HG03469 (cell line): ENCODE measurements at regions not wholly inside any gene's neighbourhood (a gene's known extent, or its start where the extent isn't known, plus 50 kb on each side); places are given as distances from the start of the nearest gene placed in this dataset.

Source experiments
- ATAC-seq: cut with Tn5 transposase; IDR thresholded peaks from one replicate; pipeline ENCODE4 v1.9.1; 2021; ENCODE audit warnings: mild to moderate bottlenecking, moderate library complexity, moderate number of reproducible peaks; ENCODE audit not compliant: unreplicated experiment

GRCh38 chr2:221334481-221335218 is 237.5 kb downstream of the EPHA4 start:
- no peak for ATAC-seq

- ATAC-seq: no peak
These were observed 236.8 kb downstream of the EPHA4 start for GRCh38 chr2:221335219-221335752.

DNA sequence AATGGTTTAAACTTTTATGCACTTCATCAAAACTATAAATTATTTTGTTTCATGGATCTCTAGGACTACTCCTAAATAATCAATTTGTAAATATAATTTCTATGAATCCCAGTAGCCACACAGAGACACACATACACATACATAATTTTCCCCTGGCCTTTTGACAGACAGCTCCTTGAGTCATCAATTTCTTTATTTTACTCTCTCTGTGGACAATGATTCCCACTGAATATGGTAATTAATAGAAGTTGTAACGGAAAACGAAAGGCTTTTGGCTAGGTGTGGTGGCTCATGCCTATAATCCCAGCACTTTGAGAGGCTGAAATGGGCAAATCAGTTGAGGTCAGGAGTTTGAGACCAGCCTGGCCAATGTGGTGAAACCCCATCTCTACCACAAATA is 235.1 kb downstream of the EPHA4 start:
- ATAC-seq: no peak

GRCh38 chr2:221337957-221338685 is 234.0 kb downstream of the EPHA4 start:
- ATAC-seq: no peak

- no peak for ATAC-seq
These were observed 229.7 kb downstream of the EPHA4 start for GRCh38 chr2:221342388-221342787.

GRCh38 chr2:221343524-221343923 is 228.6 kb downstream of the EPHA4 start:
- no peak for ATAC-seq

- no peak for ATAC-seq
These were observed 226.6 kb downstream of the EPHA4 start for GRCh38 chr2:221345516-221345915.

GRCh38 chr2:221346411-221346810 is 225.7 kb downstream of the EPHA4 start:
- no peak for ATAC-seq

DNA sequence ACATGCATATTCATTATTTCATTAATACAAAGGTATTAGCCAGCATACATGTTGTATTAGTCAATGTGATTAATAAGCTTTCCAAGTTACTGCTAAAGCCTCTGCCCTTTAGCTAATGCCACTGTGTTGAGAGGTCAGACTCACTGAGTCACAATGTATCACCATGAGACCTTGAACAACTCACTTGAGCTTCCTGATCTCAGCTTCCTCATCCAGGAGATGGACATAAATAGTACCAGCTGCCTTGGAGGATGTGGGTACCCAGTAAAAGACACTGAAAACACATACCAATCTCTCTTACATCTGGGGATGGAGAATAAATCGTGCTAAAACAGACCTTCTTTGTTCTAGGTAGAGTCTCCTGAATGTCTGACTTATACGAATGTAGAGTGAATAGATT is 224.6 kb downstream of the EPHA4 start:
- ATAC-seq: no peak

- ATAC-seq: no peak
These were observed 221.5 kb downstream of the EPHA4 start for GRCh38 chr2:221350616-221351015.

DNA sequence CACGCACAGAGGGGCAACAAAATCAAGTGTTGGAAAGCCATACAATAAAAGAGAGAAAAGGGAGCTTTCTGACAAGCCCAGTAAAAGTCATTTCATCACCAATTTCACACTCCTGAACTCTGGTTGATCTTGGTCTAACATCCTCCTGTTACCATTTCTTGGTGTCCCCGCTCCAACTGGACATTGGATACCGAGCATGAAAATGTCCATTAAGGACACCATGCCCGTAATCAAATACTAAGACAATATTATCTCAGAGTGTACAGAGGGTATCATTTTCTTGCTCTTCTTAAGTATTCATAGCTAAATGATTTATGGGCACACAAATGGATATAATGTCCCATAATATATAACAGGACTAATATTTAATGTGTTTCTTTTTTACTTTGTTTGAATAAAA is 218.9 kb downstream of the EPHA4 start:
- ATAC-seq: no peak

DNA sequence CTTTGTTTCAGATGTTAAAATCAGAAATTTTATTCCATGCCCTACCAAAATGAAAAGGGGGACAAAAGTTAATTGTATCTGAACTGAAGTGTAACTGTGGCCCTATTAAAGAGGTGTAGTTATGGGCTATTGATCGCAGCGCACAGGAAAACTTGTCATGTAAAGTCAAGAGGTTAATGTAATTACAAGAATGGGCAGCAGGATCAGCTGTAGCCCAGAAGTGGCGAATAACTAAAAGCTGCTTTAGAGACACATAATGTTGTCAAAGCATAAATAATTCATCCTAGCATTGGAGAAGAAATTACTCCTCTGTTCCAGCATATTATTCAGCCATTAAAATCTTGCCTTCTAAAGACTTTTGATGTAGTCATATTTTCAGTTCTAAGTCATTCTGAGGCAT is 211.8 kb downstream of the EPHA4 start:
- ATAC-seq: no peak

DNA sequence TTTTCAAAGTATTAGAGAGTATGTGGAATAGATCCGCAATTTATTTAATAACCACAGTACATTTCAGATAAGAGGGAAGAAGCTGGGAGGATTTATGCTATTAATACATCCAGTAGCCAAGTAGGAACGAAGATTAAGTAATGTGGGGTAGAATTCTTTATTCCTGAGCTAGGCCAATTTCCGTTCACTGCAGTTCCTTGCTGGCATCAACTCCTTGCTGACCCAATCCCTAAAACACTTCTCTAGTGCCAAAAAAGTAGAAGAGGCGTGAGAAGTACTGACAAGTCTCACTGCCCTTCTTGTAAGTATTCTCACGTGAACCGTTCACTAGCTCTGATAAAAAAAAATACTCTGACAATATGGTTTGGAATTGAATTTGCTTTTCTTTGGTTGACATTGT is 211.4 kb downstream of the EPHA4 start:
- ATAC-seq: no peak

DNA sequence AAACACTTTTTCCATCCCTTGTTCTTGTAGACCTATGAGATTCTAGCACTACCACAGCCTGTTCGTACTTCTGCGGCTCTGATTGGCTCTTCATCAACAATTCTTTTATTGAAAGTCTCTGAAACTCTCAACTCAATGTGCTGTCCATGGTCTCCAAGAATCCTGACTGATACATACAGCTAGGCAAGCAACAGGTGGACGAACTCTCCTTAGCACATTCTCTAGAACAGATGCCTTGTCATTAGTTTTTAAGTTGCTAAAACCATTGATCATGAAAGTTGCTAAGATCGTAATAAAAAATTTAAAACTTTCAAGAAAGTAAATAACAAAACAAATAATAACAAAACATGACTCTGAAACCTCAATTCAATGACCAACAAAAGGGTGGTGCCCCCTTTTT is 210.5 kb downstream of the EPHA4 start:
- no peak for ATAC-seq

GRCh38 chr2:221364672-221365071 is 207.4 kb downstream of the EPHA4 start:
- no peak for ATAC-seq
